ENCODE measurements at regions not wholly inside any gene's neighbourhood (a gene's known extent, or its start where the extent isn't known, plus 50 kb on each side); places are given as distances from the start of the nearest gene placed in this dataset.

- TF ChIP-seq CTCF (IDR thresholded peaks at IDR 0.05) = no peak
- no peak for TF ChIP-seq POLR2AphosphoS5 (IDR thresholded peaks at IDR 0.05)
- TF ChIP-seq POLR2A (IDR thresholded peaks at IDR 0.05) = no peak
Measured at GRCh38 chr11:28773606-28774005, 665.4 kb downstream of the METTL15 start.

Measured in breast epithelium (tissue), 3 donors.